ENCODE measurements at regions not wholly inside any gene's neighbourhood (a gene's known extent, or its start where the extent isn't known, plus 50 kb on each side); places are given as distances from the start of the nearest gene placed in this dataset.

DNA sequence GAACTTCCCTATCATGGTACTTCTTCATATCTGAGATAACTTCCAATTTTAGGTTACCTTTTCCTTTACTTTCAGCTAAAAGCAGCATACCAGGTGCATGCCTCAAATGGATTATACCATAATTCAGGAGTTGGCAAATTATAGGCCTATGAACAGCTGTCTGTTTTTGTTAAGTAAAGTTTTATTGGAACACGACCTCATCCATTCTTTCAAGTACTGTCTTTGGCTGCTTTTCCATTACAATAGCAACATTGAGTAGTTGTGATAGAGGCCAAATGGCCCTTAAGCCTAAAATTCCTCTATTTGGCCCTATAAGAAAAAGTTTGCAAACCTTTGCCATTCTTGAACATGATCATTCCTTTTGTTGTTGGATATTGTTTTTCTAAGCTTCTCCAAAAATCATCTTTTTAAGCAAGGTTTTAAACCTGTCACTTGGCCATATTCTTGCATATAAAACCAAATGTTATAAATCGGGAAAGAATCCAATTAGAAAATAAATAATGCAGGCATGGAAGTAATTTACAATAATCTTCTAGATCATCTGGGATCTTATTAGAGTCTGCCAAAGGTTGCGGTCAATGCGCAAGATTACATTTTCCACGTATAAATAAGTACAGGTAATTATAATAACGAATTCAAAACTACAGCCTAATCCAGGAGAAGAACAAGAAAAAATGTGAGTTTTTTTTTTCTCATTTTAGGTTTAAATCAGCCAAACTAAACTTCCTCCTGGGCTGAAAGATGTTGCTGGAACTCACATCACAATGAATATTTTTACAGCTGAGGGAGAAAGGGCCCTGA, 226.5 kb upstream of the ANKRD55 start:
- POLR2A ChIA-PET, result no interaction called here
- no peak overlapping the region for H3K4me3 Mint-ChIP-seq
- no peaks in the 10 kb centered on the region for H3K27me3 Mint-ChIP-seq
- H3K36me3 Mint-ChIP-seq (ENCODE audit: low read depth), result no peaks in the 10 kb centered on the region
- TF ChIP-seq, protein P1, sequence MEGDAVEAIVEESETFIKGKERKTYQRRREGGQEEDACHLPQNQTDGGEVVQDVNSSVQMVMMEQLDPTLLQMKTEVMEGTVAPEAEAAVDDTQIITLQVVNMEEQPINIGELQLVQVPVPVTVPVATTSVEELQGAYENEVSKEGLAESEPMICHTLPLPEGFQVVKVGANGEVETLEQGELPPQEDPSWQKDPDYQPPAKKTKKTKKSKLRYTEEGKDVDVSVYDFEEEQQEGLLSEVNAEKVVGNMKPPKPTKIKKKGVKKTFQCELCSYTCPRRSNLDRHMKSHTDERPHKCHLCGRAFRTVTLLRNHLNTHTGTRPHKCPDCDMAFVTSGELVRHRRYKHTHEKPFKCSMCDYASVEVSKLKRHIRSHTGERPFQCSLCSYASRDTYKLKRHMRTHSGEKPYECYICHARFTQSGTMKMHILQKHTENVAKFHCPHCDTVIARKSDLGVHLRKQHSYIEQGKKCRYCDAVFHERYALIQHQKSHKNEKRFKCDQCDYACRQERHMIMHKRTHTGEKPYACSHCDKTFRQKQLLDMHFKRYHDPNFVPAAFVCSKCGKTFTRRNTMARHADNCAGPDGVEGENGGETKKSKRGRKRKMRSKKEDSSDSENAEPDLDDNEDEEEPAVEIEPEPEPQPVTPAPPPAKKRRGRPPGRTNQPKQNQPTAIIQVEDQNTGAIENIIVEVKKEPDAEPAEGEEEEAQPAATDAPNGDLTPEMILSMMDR (IDR thresholded peaks at IDR 0.05), result no peak
- no peak for DNase-seq
- no peaks in the 10 kb centered on the region for H3K4me1 Mint-ChIP-seq (ENCODE audit: low read depth)
- ATAC-seq, result no peak
- intact Hi-C loops (cut with micrococcal nuclease), result no loop called here
- no peak overlapping the region for H3K27ac Mint-ChIP-seq
- CTCF ChIA-PET, result interaction anchor here (1.2 kb wide), 1 partner anchor 189 kb away, joined by 4 read pairs; no protein-coding TSS in a partner anchor
- H3K9me3 Mint-ChIP-seq, result no peaks in the 10 kb centered on the region

GRCh38 chr5:56457887-56458812, 225.0 kb upstream of the ANKRD55 start:
- DNase-seq (no peak), ATAC-seq (no peak)
- H3K27me3 Mint-ChIP-seq, result no peaks in the 10 kb centered on the region
- H3K4me3 Mint-ChIP-seq, result no peak overlapping the region
- no peaks in the 10 kb centered on the region for H3K9me3 Mint-ChIP-seq
- H3K27ac Mint-ChIP-seq, result no peak overlapping the region
- CTCF ChIA-PET, result interaction anchor here (0.6 to 1.2 kb wide), 4 partner anchors 187 to 475 kb away, joined by 3 to 4 read pairs (median 3); no protein-coding TSS in a partner anchor
- no peaks in the 10 kb centered on the region for H3K4me1 Mint-ChIP-seq (ENCODE audit: low read depth)
- POLR2A ChIA-PET, result no interaction called here
- H3K36me3 Mint-ChIP-seq (ENCODE audit: low read depth), result no peaks in the 10 kb centered on the region
- intact Hi-C loops (cut with micrococcal nuclease), result no loop called here
- TF ChIP-seq, protein P1 (IDR thresholded peaks at IDR 0.05), result no peak

DNA sequence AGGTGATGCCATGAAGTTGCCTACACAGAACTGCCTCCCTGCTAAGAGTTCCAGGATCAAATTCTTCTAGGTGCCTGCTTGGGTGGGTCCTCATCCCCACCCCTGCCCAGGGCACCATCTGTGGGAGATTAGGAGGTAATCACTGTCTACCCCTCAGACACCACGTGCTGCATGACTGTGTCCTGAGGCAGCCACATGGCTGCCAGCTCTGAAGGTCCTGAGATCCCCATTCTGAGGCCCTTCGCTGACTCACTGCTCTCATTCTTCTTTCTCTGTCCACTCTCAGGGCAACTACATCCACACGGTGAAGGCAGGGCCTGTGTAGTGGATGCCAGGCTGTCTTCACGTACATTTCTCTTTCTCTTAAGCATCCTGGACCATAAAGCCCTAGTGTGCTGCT, 222.9 kb upstream of the ANKRD55 start:
- intact Hi-C loops (cut with micrococcal nuclease), result no loop called here
- Mint-ChIP-seq H3K4me3 (no peak overlapping the region), H3K36me3 (ENCODE audit: low read depth) (no peaks in the 10 kb centered on the region), H3K27me3 (no peaks in the 10 kb centered on the region), H3K27ac (no peak overlapping the region), H3K4me1 (ENCODE audit: low read depth) (no peaks in the 10 kb centered on the region), H3K9me3 (no peaks in the 10 kb centered on the region)
- ATAC-seq, result no peak
- no peak for DNase-seq
- POLR2A ChIA-PET, result no interaction called here
- CTCF ChIA-PET, result no interaction called here
- TF ChIP-seq, protein P1 (IDR thresholded peaks at IDR 0.05), result no peak

- POLR2A ChIA-PET, result no interaction called here
- DNase-seq, result no peak
- H3K4me3 Mint-ChIP-seq, result no peak overlapping the region
- H3K4me1 Mint-ChIP-seq (ENCODE audit: low read depth), result no peaks in the 10 kb centered on the region
- TF ChIP-seq, protein P1 (IDR thresholded peaks at IDR 0.05), result no peak
- no peak overlapping the region for H3K27ac Mint-ChIP-seq
- H3K27me3 Mint-ChIP-seq, result no peaks in the 10 kb centered on the region
- CTCF ChIA-PET, result no interaction called here
- H3K9me3 Mint-ChIP-seq, result no peaks in the 10 kb centered on the region
- intact Hi-C loops (cut with micrococcal nuclease), result no loop called here
- ATAC-seq, result no peak
- no peaks in the 10 kb centered on the region for H3K36me3 Mint-ChIP-seq (ENCODE audit: low read depth)
These were observed 222.3 kb upstream of the ANKRD55 start for GRCh38 chr5:56455417-56455816.

Data from activated CD8-positive, alpha-beta T cell treated with anti-CD3 and anti-CD28 coated beads for 36 hours (primary cell).